ENCODE measurements at regions not wholly inside any gene's neighbourhood (a gene's known extent, or its start where the extent isn't known, plus 50 kb on each side); places are given as distances from the start of the nearest gene placed in this dataset.

GRCh38 chr13:33633701-33634545, 184.0 kb upstream of the RFC3 start:
- TF ChIP-seq CTCF (IDR thresholded peaks at IDR 0.05; ENCODE audit: low read depth, low read length, missing input control) (no peak), ZBTB33 (IDR thresholded peaks at IDR 0.05) (no peak), NR2F2 (IDR thresholded peaks at IDR 0.05) (no peak), SP1 (IDR thresholded peaks at IDR 0.05) (no peak), RAD21 (IDR thresholded peaks at IDR 0.05) (no peak), ATF3 (IDR thresholded peaks at IDR 0.05) (no peak), RXRA (IDR thresholded peaks at IDR 0.05) (no peak), REST (IDR thresholded peaks at IDR 0.05) (no peak), MAX (IDR thresholded peaks at IDR 0.05) (no peak), JUND (IDR thresholded peaks at IDR 0.05) (no peak), YY1 (IDR thresholded peaks at IDR 0.05) (no peak), HNF4G (IDR thresholded peaks at IDR 0.05) (no peak), FOXA1 (IDR thresholded peaks at IDR 0.05) (no peak), TAF1 (conservative IDR thresholded peaks at IDR 0.05) (no peak)
